ENCODE measurements at regions not wholly inside any gene's neighbourhood (a gene's known extent, or its start where the extent isn't known, plus 50 kb on each side); places are given as distances from the start of the nearest gene placed in this dataset.

DNA sequence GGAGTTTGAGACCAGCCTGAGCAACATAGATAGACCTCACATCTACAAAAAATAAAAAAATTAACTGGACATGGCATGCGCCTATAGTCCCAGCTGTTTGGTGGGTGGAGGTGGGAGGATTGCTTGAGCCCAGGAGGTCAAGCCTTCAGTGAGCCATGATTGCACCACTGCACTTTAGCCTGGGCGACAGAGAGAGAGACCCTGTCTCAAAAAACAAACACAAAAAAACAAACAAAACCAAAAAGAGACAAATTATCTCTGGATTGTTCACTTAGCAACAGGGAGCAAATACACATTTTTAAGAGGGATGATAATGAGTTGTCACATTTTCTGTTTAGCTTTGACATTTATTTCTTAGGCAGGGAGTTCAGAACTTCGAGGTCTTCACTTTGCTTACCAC is 155.4 kb downstream of the CEP135 start:
- no peak for TF ChIP-seq CTCF (conservative IDR thresholded peaks at IDR 0.05)
- no peaks in the 10 kb centered on the region for H4K20me1 ChIP-seq (ENCODE audit: control insufficient read depth, insufficient read depth, insufficient read length)
- H3K27ac Mint-ChIP-seq, result peak overlapping the region in 1 of 3 experiments; percentile 55; a peak in 1 of 7 replicates

More for the DNA sequence above, 155.4 kb downstream of the CEP135 start:
- Histone ChIP-seq H3K56ac (ENCODE audit: insufficient read length, low read depth, low read length) (no peak overlapping the region), H2BK12ac (ENCODE audit: insufficient read length, low read depth, low read length) (no peak overlapping the region), H4K5ac (ENCODE audit: insufficient read length, low read depth, low read length) (no peak overlapping the region), H3K27ac (ENCODE audit: insufficient read length, low read depth, low read length) (no peak overlapping the region), H2BK20ac (ENCODE audit: low read depth, low read length, poor library complexity, severe bottlenecking) (no peak overlapping the region), H2AK5ac (ENCODE audit: insufficient read length, low read length) (no peak overlapping the region), H2BK120ac (ENCODE audit: low read depth, low read length, poor library complexity, severe bottlenecking) (no peak overlapping the region), H3K23ac (ENCODE audit: insufficient read length, low read depth, low read length) (no peak overlapping the region), H3K79me1 (ENCODE audit: insufficient read depth, low read depth, low read length, poor library complexity, severe bottlenecking) (no peaks in the 10 kb centered on the region), H3K9me3 (ENCODE audit: control insufficient read depth, low read depth, low read length) (no peaks in the 10 kb centered on the region), H2BK5ac (ENCODE audit: insufficient read length, low read length) (no peak overlapping the region), H3K23me2 (ENCODE audit: insufficient read length, low read depth, low read length, poor library complexity, severe bottlenecking) (no peaks in the 10 kb centered on the region), H3K4me2 (ENCODE audit: insufficient read depth, insufficient read length, low read length) (no peak overlapping the region), H2BK15ac (ENCODE audit: low read depth, low read length) (no peak overlapping the region), H3K4me1 (ENCODE audit: insufficient read depth, low read length) (no peaks in the 10 kb centered on the region; the same call in 1 of the 2 replicates), H4K8ac (replicated peaks; ENCODE audit: insufficient read length, low read depth, low read length) (no peak overlapping the region), H3K79me2 (ENCODE audit: insufficient read depth, low read length) (no peaks in the 10 kb centered on the region), H4K91ac (ENCODE audit: insufficient read length, low read depth, low read length) (no peak overlapping the region), H3K18ac (ENCODE audit: insufficient read length, low read depth, low read length) (no peak overlapping the region), H2AFZ (ENCODE audit: low read length) (no peak overlapping the region), H3K4ac (ENCODE audit: low read depth, low read length) (no peak overlapping the region), H3K27me3 (ENCODE audit: insufficient read depth, low read length) (no peaks in the 10 kb centered on the region), H3K14ac (ENCODE audit: insufficient read depth, low read length) (no peak overlapping the region), H3K9ac (ENCODE audit: extremely low read depth, insufficient read length, low read length) (no peak overlapping the region), H3T11ph (ENCODE audit: low read length) (no peak overlapping the region)
- Mint-ChIP-seq H3K4me1 (peaks cover 7 to 19% of the 10 kb centered on the region in 2 experiments; a peak in 2 of 4 replicates), H3K9me3 (no peaks in the 10 kb centered on the region), H3K27me3 (ENCODE audit: low read depth) (no peaks in the 10 kb centered on the region), H3K4me3 (no peak overlapping the region), H3K36me3 (ENCODE audit: insufficient read depth in 1 of 3, low read depth in 3 of 3) (no peaks in the 10 kb centered on the region)
- no CpG with 5 or more reads among the region's 3 CpGs for WGBS (ENCODE audit: extremely low coverage, insufficient read length, low lambda C conversion rate)
- no peak for DNase-seq

All from H9 (cell line).